ENCODE measurements at regions not wholly inside any gene's neighbourhood (a gene's known extent, or its start where the extent isn't known, plus 50 kb on each side); places are given as distances from the start of the nearest gene placed in this dataset.
A peak's percentile ranks its signal among the peaks of the same experiment; 100 is the strongest.

GRCh38 chr2:234788841-234789240, 163.0 kb upstream of the SH3BP4 start:
- no peak overlapping the region for H4K91ac ChIP-seq (ENCODE audit: insufficient read length, low read depth, low read length)
- H3K79me1 ChIP-seq (ENCODE audit: insufficient read depth, low read depth, low read length, poor library complexity, severe bottlenecking), result no peaks in the 10 kb centered on the region
- H3K56ac ChIP-seq (ENCODE audit: insufficient read length, low read depth, low read length), result no peak overlapping the region
- Mint-ChIP-seq H3K27ac (peak overlapping the region in 2 of 3 experiments; percentile 16 to 51; a peak in 1 of 7 replicates), H3K9me3 (peaks cover 2 to 5% of the 10 kb centered on the region in 2 experiments), H3K4me3 (no peak overlapping the region), H3K27me3 (ENCODE audit: low read depth) (peaks cover 32% of the 10 kb centered on the region), H3K4me1 (peaks cover 48 to 50% of the 10 kb centered on the region in 2 experiments), H3K36me3 (ENCODE audit: insufficient read depth in 1 of 3, low read depth in 3 of 3) (peaks cover 0 to 3% (median 1%) of the 10 kb centered on the region in 3 experiments; a peak in 4 of 7 replicates)
- no peak overlapping the region for H3K9ac ChIP-seq (ENCODE audit: extremely low read depth, insufficient read length, low read length)
- TF ChIP-seq CTCF (conservative IDR thresholded peaks at IDR 0.05), result no peak
- no peak overlapping the region for H3T11ph ChIP-seq (ENCODE audit: low read length)
- H3K27me3 ChIP-seq (ENCODE audit: insufficient read depth, low read length), result no peaks in the 10 kb centered on the region
- H2BK15ac ChIP-seq (ENCODE audit: low read depth, low read length), result no peak overlapping the region
- no CpG with 5 or more reads among the region's 4 CpGs for WGBS (ENCODE audit: extremely low coverage, insufficient read length, low lambda C conversion rate)
- H2AFZ ChIP-seq (ENCODE audit: low read length), result no peak overlapping the region
- H2AK5ac ChIP-seq (ENCODE audit: insufficient read length, low read length), result no peak overlapping the region
- no peak overlapping the region for H3K23ac ChIP-seq (ENCODE audit: insufficient read length, low read depth, low read length)
- H3K14ac ChIP-seq (ENCODE audit: insufficient read depth, low read length), result no peak overlapping the region
- no peak overlapping the region for H4K5ac ChIP-seq (ENCODE audit: insufficient read length, low read depth, low read length)
- no peak overlapping the region for H3K18ac ChIP-seq (ENCODE audit: insufficient read length, low read depth, low read length)
- no peak overlapping the region for H3K4ac ChIP-seq (ENCODE audit: low read depth, low read length)
- H2BK120ac ChIP-seq (ENCODE audit: low read depth, low read length, poor library complexity, severe bottlenecking), result no peak overlapping the region
- no peak overlapping the region for H4K8ac ChIP-seq (replicated peaks; ENCODE audit: insufficient read length, low read depth, low read length)
- no peak overlapping the region for H2BK12ac ChIP-seq (ENCODE audit: insufficient read length, low read depth, low read length)
- no peak for DNase-seq
- H3K79me2 ChIP-seq (ENCODE audit: insufficient read depth, low read length), result no peaks in the 10 kb centered on the region
- H4K20me1 ChIP-seq (ENCODE audit: control insufficient read depth, insufficient read depth, insufficient read length), result no peaks in the 10 kb centered on the region
- H3K23me2 ChIP-seq (ENCODE audit: insufficient read length, low read depth, low read length, poor library complexity, severe bottlenecking), result no peaks in the 10 kb centered on the region
- peaks cover 10% of the 10 kb centered on the region for H3K4me1 ChIP-seq (ENCODE audit: insufficient read depth, low read length)
- H3K9me3 ChIP-seq (ENCODE audit: control insufficient read depth, low read depth, low read length), result no peaks in the 10 kb centered on the region
- no peak overlapping the region for H3K27ac ChIP-seq (ENCODE audit: insufficient read length, low read depth, low read length)
- no peak overlapping the region for H3K4me2 ChIP-seq (ENCODE audit: insufficient read depth, insufficient read length, low read length)
- H2BK5ac ChIP-seq (ENCODE audit: insufficient read length, low read length), result no peak overlapping the region
- H2BK20ac ChIP-seq (ENCODE audit: low read depth, low read length, poor library complexity, severe bottlenecking), result no peak overlapping the region
